ENCODE measurements at regions not wholly inside any gene's neighbourhood (a gene's known extent, or its start where the extent isn't known, plus 50 kb on each side); places are given as distances from the start of the nearest gene placed in this dataset.

DNA sequence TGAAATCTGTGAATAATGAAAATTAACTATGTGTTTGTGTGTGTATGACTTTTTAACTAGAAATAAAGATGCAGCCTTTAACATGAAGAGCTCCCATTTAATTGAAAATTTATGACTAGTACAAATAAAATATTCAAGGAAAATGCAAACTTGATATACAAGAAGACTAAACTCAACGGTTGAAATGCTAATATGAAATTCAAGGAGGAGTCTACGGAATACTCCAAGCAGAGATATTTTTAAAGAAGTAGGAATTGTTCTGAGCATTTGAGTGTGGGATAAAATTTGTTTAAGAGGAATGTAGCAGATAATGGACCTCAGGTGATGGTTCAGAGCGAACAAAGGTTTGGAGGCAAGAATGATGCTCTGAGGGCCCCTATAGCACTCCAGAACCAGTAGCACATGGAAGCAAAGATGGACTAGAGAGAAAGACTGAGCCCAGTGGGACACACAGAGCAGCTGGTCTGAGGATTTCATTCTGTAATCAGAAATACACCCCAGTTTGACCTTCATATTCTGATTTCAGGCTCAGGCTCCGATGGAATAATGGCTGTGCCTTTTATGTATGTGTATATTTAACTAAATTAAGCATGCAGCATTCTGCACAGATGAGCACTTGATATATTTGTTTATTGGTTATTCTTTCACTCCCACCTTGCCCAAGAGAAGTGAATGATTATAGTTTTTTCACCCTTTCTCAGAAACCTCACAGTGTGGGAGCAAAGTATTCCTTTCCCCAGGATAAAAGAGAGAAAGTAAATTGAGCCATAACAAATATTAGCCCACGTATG, 227.1 kb downstream of the ZPLD1 start:
- Mint-ChIP-seq H3K4me3 (no peak overlapping the region), H3K27me3 (peaks cover 5% of the 10 kb centered on the region), H3K27ac (no peak overlapping the region), H3K9me3 (no peaks in the 10 kb centered on the region), H3K36me3 (ENCODE audit: low read depth) (no peaks in the 10 kb centered on the region), H3K4me1 (ENCODE audit: low read depth) (no peaks in the 10 kb centered on the region)
- H3K27ac ChIP-seq (ENCODE audit: low read depth in 1 of 2, low read length in 2 of 2) = no peak overlapping the region
- ChIA-PET POLR2A (no interaction called here), CTCF (no interaction called here)
- H3K9me3 ChIP-seq (ENCODE audit: control insufficient read depth in 1 of 2, insufficient read depth in 1 of 2, low read length in 2 of 2) = peaks cover 0 to 3% of the 10 kb centered on the region in 2 experiments
- intact Hi-C loops (cut with DNase I, micrococcal nuclease) = no loop called here
- ATAC-seq (ENCODE audit: poor library complexity) (no peak), DNase-seq (no peak)
- no peaks in the 10 kb centered on the region for H3K36me3 ChIP-seq (ENCODE audit: insufficient read depth, low read length)
- H3K4me3 ChIP-seq (ENCODE audit: low read length) = no peak overlapping the region
- H3K4me1 ChIP-seq (ENCODE audit: insufficient read depth, low read length) = no peaks in the 10 kb centered on the region
- TF ChIP-seq, protein P1, sequence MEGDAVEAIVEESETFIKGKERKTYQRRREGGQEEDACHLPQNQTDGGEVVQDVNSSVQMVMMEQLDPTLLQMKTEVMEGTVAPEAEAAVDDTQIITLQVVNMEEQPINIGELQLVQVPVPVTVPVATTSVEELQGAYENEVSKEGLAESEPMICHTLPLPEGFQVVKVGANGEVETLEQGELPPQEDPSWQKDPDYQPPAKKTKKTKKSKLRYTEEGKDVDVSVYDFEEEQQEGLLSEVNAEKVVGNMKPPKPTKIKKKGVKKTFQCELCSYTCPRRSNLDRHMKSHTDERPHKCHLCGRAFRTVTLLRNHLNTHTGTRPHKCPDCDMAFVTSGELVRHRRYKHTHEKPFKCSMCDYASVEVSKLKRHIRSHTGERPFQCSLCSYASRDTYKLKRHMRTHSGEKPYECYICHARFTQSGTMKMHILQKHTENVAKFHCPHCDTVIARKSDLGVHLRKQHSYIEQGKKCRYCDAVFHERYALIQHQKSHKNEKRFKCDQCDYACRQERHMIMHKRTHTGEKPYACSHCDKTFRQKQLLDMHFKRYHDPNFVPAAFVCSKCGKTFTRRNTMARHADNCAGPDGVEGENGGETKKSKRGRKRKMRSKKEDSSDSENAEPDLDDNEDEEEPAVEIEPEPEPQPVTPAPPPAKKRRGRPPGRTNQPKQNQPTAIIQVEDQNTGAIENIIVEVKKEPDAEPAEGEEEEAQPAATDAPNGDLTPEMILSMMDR (IDR thresholded peaks at IDR 0.05) = no peak
- H3K27me3 ChIP-seq (ENCODE audit: control insufficient read depth in 1 of 2, insufficient read depth in 2 of 2, low read length in 2 of 2) = no peaks in the 10 kb centered on the region

DNA sequence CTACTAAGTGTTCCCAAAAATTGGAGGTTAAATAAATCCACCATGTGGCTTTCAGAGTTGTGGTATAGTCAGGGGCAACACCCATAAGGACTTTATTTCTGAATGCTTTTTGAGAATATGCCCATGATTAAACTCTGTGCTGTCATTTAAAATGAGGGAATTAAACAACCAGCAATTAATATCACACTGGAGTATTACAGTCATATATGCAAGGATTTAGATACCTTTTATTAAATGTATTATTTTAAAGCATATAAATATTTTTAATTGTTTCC, 227.6 kb downstream of the ZPLD1 start:
- no peak for ATAC-seq (ENCODE audit: poor library complexity)
- H3K27me3 Mint-ChIP-seq = peaks cover 11% of the 10 kb centered on the region
- no peaks in the 10 kb centered on the region for H3K4me1 ChIP-seq (ENCODE audit: insufficient read depth, low read length)
- H3K27ac ChIP-seq (ENCODE audit: low read depth in 1 of 2, low read length in 2 of 2) = no peak overlapping the region
- no peaks in the 10 kb centered on the region for H3K36me3 ChIP-seq (ENCODE audit: insufficient read depth, low read length)
- H3K9me3 Mint-ChIP-seq = no peaks in the 10 kb centered on the region
- no peaks in the 10 kb centered on the region for H3K4me1 Mint-ChIP-seq (ENCODE audit: low read depth)
- ChIA-PET POLR2A (no interaction called here), CTCF (no interaction called here)
- H3K27ac Mint-ChIP-seq = no peak overlapping the region
- no peak overlapping the region for H3K4me3 ChIP-seq (ENCODE audit: low read length)
- H3K36me3 Mint-ChIP-seq (ENCODE audit: low read depth) = no peaks in the 10 kb centered on the region
- intact Hi-C loops (cut with DNase I, micrococcal nuclease) = no loop called here
- peaks cover 0 to 3% of the 10 kb centered on the region in 2 experiments for H3K9me3 ChIP-seq (ENCODE audit: control insufficient read depth in 1 of 2, insufficient read depth in 1 of 2, low read length in 2 of 2)
- no peak overlapping the region for H3K4me3 Mint-ChIP-seq
- TF ChIP-seq, protein P1 (IDR thresholded peaks at IDR 0.05) = no peak
- H3K27me3 ChIP-seq (ENCODE audit: control insufficient read depth in 1 of 2, insufficient read depth in 2 of 2, low read length in 2 of 2) = no peaks in the 10 kb centered on the region
- no peak for DNase-seq

DNA sequence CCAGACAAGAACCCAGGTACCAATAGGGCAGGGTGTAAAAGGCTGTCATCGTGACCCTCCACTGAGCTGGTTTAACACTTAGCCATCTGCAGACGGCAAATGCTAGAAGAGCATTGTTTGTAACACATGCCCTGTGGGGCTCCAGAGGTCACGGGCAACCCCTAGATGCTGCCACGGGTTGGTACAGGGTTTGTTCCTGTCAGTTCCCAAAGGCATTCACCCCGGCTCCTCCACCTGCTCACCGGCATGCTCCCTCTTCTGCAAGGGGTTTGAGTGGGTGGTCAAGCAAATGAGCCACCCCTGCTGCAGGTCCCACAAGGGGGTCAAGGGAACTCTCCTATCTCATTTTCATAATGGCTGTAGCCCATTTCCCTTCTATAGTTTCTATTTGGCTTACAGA, 229.3 kb downstream of the ZPLD1 start:
- no peaks in the 10 kb centered on the region for H3K36me3 ChIP-seq (ENCODE audit: insufficient read depth, low read length)
- H3K27me3 Mint-ChIP-seq = peaks cover 17% of the 10 kb centered on the region
- H3K27ac Mint-ChIP-seq = no peak overlapping the region
- TF ChIP-seq, protein P1 (IDR thresholded peaks at IDR 0.05) = no peak
- DNase-seq (no peak), ATAC-seq (ENCODE audit: poor library complexity) (no peak)
- H3K27ac ChIP-seq (ENCODE audit: low read depth in 1 of 2, low read length in 2 of 2) = no peak overlapping the region
- H3K4me1 ChIP-seq (ENCODE audit: insufficient read depth, low read length) = no peaks in the 10 kb centered on the region
- ChIA-PET POLR2A (no interaction called here), CTCF (no interaction called here)
- H3K27me3 ChIP-seq (ENCODE audit: control insufficient read depth in 1 of 2, insufficient read depth in 2 of 2, low read length in 2 of 2) = peaks cover 0 to 6% of the 10 kb centered on the region in 2 experiments
- no peak overlapping the region for H3K4me3 ChIP-seq (ENCODE audit: low read length)
- no peak overlapping the region for H3K4me3 Mint-ChIP-seq
- H3K9me3 Mint-ChIP-seq = no peaks in the 10 kb centered on the region
- peaks cover 0 to 3% of the 10 kb centered on the region in 2 experiments for H3K9me3 ChIP-seq (ENCODE audit: control insufficient read depth in 1 of 2, insufficient read depth in 1 of 2, low read length in 2 of 2)
- intact Hi-C loops (cut with DNase I, micrococcal nuclease) = no loop called here
- H3K36me3 Mint-ChIP-seq (ENCODE audit: low read depth) = no peaks in the 10 kb centered on the region
- H3K4me1 Mint-ChIP-seq (ENCODE audit: low read depth) = no peaks in the 10 kb centered on the region
